ENCODE measurements at regions not wholly inside any gene's neighbourhood (a gene's known extent, or its start where the extent isn't known, plus 50 kb on each side); places are given as distances from the start of the nearest gene placed in this dataset.

GRCh38 chr12:28938581-28939235, 210.4 kb upstream of the FAR2 start:
- DNase-seq (no peak), ATAC-seq (no peak)
- Histone ChIP-seq H3K4me1 (no peaks in the 10 kb centered on the region), H3K4me3 (no peak overlapping the region), H3K27ac (no peak overlapping the region), H3K27me3 (no peaks in the 10 kb centered on the region), H3K36me3 (no peaks in the 10 kb centered on the region), H3K9me3 (no peaks in the 10 kb centered on the region)
- no peak for TF ChIP-seq POLR2A (IDR thresholded peaks at IDR 0.05)
- TF ChIP-seq, protein P1, sequence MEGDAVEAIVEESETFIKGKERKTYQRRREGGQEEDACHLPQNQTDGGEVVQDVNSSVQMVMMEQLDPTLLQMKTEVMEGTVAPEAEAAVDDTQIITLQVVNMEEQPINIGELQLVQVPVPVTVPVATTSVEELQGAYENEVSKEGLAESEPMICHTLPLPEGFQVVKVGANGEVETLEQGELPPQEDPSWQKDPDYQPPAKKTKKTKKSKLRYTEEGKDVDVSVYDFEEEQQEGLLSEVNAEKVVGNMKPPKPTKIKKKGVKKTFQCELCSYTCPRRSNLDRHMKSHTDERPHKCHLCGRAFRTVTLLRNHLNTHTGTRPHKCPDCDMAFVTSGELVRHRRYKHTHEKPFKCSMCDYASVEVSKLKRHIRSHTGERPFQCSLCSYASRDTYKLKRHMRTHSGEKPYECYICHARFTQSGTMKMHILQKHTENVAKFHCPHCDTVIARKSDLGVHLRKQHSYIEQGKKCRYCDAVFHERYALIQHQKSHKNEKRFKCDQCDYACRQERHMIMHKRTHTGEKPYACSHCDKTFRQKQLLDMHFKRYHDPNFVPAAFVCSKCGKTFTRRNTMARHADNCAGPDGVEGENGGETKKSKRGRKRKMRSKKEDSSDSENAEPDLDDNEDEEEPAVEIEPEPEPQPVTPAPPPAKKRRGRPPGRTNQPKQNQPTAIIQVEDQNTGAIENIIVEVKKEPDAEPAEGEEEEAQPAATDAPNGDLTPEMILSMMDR (IDR thresholded peaks at IDR 0.05) = no peak
- intact Hi-C loops (cut with DNase I) = no loop called here
- WGBS (ENCODE audit: insufficient coverage, low coverage, low lambda C conversion rate, missing lambda C conversion rate) = 63% methylated on average over 11 of the region's 11 CpGs

DNA sequence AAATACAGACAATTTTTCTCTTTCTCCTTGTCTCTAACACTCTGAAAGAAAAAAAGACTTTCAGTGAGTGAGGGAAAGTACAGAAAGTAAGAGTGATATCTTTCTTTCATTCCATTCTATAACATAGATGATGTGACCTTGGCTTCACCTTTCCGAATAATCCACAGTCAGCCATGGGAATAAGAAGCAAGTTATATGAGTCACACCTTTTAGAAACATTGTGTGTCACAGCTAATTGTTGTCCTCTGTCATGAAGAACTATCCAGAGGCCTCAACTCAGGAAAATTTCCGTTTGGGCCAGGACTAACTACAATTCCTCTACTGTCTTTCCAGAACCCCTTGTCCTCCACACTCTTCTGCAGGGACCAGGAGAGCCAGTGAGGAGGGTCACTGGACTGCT, 209.7 kb upstream of the FAR2 start:
- ATAC-seq = no peak
- no peak overlapping the region for H3K4me3 ChIP-seq
- H3K27me3 ChIP-seq = no peaks in the 10 kb centered on the region
- 73% methylated on average over 2 of the region's 2 CpGs for WGBS (ENCODE audit: insufficient coverage, low coverage, low lambda C conversion rate, missing lambda C conversion rate)
- intact Hi-C loops (cut with DNase I) = no loop called here
- H3K9me3 ChIP-seq = no peaks in the 10 kb centered on the region
- no peaks in the 10 kb centered on the region for H3K4me1 ChIP-seq
- no peak overlapping the region for H3K27ac ChIP-seq
- DNase-seq = no peak
- TF ChIP-seq, protein P1 (IDR thresholded peaks at IDR 0.05) = no peak
- no peak for TF ChIP-seq POLR2A (IDR thresholded peaks at IDR 0.05)
- H3K36me3 ChIP-seq = no peaks in the 10 kb centered on the region

- Histone ChIP-seq H3K9me3 (no peaks in the 10 kb centered on the region), H3K4me1 (no peaks in the 10 kb centered on the region), H3K27ac (no peak overlapping the region), H3K36me3 (no peaks in the 10 kb centered on the region), H3K4me3 (no peak overlapping the region), H3K27me3 (no peaks in the 10 kb centered on the region)
- intact Hi-C loops (cut with DNase I) = no loop called here
- ATAC-seq = no peak
- TF ChIP-seq POLR2A (IDR thresholded peaks at IDR 0.05) = no peak
- TF ChIP-seq, protein P1 (IDR thresholded peaks at IDR 0.05) = no peak
- no peak for DNase-seq
- WGBS (ENCODE audit: insufficient coverage, low coverage, low lambda C conversion rate, missing lambda C conversion rate) = 63% methylated on average over 2 of the region's 2 CpGs
Measured at GRCh38 chr12:28941248-28941647, 207.8 kb upstream of the FAR2 start.

DNA sequence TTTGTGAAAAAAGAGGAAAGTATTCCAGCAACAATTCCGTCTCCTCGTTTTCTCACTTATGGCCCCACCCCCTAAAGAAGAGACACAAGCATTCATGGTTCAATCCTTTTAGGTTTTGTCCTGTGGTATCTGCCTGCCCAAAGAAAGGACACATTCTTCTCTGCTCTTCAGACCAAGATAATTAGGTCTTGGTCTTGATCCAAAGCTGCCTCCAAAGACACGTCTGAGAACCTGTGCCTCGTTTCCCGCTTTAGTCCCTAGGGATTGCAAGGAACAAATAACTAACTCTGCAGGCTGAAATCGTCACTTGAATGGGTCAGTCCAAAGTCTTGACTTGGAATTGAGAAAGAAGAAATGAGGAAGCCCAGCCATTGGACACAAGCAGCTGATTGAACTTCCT, 202.7 kb upstream of the FAR2 start:
- no peaks in the 10 kb centered on the region for H3K9me3 ChIP-seq
- no peaks in the 10 kb centered on the region for H3K4me1 ChIP-seq
- H3K4me3 ChIP-seq = no peak overlapping the region
- 45% methylated on average over 6 of the region's 6 CpGs for WGBS (ENCODE audit: insufficient coverage, low coverage, low lambda C conversion rate, missing lambda C conversion rate)
- H3K27ac ChIP-seq = no peak overlapping the region
- TF ChIP-seq, protein P1 (IDR thresholded peaks at IDR 0.05) = no peak
- no peak for TF ChIP-seq POLR2A (IDR thresholded peaks at IDR 0.05)
- intact Hi-C loops (cut with DNase I) = no loop called here
- no peaks in the 10 kb centered on the region for H3K27me3 ChIP-seq
- H3K36me3 ChIP-seq = no peaks in the 10 kb centered on the region
- DNase-seq = no peak
- ATAC-seq = no peak

DNA sequence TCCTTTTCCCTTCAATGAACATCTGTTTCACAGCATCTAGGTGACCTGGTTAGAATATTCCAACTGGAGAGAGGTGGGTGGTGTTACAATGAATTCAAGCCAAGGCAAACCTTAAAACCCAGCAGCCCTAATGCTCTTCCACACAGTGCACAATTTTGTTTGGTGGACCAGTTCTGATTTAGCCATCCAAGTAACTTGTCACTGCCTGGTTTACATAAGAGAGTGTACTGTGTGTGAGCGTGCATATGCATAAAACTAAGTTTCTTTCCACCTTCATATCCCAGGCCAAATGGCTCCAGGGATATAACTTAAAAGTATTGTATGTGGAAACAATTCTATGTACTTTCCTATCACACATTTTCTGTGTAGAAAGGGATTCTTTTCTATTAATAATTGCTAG, 200.4 kb upstream of the FAR2 start:
- no peaks in the 10 kb centered on the region for H3K9me3 ChIP-seq
- H3K27ac ChIP-seq = no peak overlapping the region
- no peak overlapping the region for H3K4me3 ChIP-seq
- DNase-seq = no peak
- ATAC-seq = no peak
- 77% methylated on average over 1 of the region's 1 CpG for WGBS (ENCODE audit: insufficient coverage, low coverage, low lambda C conversion rate, missing lambda C conversion rate)
- intact Hi-C loops (cut with DNase I) = no loop called here
- TF ChIP-seq, protein P1 (IDR thresholded peaks at IDR 0.05) = no peak
- H3K4me1 ChIP-seq = no peaks in the 10 kb centered on the region
- no peaks in the 10 kb centered on the region for H3K36me3 ChIP-seq
- no peaks in the 10 kb centered on the region for H3K27me3 ChIP-seq

Data from right lobe of liver (tissue), 6 donors.